ENCODE measurements at regions not wholly inside any gene's neighbourhood (a gene's known extent, or its start where the extent isn't known, plus 50 kb on each side); places are given as distances from the start of the nearest gene placed in this dataset.

DNA sequence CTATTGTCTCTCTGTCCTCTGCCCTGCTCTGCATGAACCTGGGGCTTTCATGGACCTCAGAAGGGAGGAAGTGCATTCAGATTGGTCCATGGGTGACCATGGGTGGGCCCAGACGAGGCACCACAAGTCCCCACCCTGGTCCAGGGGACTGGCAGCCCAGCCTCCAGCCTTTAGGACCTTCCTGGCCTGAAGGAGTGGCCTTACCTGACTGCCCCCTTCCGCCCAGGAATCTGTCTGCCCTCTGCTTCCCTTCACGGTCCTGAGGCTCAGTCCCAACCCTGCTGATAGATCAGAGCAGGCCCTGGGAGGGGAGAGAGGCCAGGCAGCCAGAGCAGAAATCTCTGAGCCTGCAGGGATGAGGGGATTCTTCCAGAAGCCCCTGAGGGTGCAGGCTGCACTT lies 455.4 kb downstream of the PCDH18 start:
- H3K27me3 ChIP-seq (ENCODE audit: insufficient read depth, poor library complexity, severe bottlenecking) = no peaks in the 10 kb centered on the region
- H3K27ac ChIP-seq (replicated peaks) = no peak overlapping the region
- no peak for DNase-seq (ENCODE audit: low read depth in 1 of 2, low spot score in 1 of 2)
- no peak overlapping the region for H3K4me3 ChIP-seq (replicated peaks; ENCODE audit: insufficient read depth, low read length)
- TF ChIP-seq GABPA (IDR thresholded peaks at IDR 0.05; ENCODE audit: low read depth) (no peak), POLR2AphosphoS5 (IDR thresholded peaks at IDR 0.05; ENCODE audit: low read depth) (no peak), SPI1 (IDR thresholded peaks at IDR 0.05; ENCODE audit: borderline replicate concordance, low read depth) (no peak)
- TF ChIP-seq, protein P1, sequence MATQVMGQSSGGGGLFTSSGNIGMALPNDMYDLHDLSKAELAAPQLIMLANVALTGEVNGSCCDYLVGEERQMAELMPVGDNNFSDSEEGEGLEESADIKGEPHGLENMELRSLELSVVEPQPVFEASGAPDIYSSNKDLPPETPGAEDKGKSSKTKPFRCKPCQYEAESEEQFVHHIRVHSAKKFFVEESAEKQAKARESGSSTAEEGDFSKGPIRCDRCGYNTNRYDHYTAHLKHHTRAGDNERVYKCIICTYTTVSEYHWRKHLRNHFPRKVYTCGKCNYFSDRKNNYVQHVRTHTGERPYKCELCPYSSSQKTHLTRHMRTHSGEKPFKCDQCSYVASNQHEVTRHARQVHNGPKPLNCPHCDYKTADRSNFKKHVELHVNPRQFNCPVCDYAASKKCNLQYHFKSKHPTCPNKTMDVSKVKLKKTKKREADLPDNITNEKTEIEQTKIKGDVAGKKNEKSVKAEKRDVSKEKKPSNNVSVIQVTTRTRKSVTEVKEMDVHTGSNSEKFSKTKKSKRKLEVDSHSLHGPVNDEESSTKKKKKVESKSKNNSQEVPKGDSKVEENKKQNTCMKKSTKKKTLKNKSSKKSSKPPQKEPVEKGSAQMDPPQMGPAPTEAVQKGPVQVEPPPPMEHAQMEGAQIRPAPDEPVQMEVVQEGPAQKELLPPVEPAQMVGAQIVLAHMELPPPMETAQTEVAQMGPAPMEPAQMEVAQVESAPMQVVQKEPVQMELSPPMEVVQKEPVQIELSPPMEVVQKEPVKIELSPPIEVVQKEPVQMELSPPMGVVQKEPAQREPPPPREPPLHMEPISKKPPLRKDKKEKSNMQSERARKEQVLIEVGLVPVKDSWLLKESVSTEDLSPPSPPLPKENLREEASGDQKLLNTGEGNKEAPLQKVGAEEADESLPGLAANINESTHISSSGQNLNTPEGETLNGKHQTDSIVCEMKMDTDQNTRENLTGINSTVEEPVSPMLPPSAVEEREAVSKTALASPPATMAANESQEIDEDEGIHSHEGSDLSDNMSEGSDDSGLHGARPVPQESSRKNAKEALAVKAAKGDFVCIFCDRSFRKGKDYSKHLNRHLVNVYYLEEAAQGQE (IDR thresholded peaks at IDR 0.05; ENCODE audit: insufficient replicate concordance, low read depth) = no peak
- TF ChIP-seq, protein P2, sequence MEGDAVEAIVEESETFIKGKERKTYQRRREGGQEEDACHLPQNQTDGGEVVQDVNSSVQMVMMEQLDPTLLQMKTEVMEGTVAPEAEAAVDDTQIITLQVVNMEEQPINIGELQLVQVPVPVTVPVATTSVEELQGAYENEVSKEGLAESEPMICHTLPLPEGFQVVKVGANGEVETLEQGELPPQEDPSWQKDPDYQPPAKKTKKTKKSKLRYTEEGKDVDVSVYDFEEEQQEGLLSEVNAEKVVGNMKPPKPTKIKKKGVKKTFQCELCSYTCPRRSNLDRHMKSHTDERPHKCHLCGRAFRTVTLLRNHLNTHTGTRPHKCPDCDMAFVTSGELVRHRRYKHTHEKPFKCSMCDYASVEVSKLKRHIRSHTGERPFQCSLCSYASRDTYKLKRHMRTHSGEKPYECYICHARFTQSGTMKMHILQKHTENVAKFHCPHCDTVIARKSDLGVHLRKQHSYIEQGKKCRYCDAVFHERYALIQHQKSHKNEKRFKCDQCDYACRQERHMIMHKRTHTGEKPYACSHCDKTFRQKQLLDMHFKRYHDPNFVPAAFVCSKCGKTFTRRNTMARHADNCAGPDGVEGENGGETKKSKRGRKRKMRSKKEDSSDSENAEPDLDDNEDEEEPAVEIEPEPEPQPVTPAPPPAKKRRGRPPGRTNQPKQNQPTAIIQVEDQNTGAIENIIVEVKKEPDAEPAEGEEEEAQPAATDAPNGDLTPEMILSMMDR (IDR thresholded peaks at IDR 0.05; ENCODE audit: insufficient read depth, low read length) = no peak

DNA sequence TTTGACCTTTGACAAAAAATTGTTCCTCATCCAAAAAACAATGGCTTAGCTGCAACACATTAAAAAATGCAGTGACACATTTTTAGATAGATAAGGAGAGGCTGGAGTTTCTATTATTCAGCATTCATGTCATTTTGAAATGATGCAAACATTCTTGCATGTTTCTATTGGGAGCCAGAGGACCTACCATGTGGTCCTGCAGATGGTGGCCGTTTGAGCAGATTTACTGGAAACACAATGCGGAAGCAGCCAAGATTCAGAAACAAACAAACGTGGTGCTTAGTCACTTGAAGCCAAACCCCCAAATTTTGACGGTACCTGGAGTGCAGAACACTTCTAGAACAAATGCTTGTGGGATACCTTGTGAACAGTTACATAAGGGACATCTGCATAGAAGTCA lies 456.7 kb downstream of the PCDH18 start:
- Histone ChIP-seq H3K4me3 (replicated peaks; ENCODE audit: insufficient read depth, low read length) (no peak overlapping the region), H3K27me3 (ENCODE audit: insufficient read depth, poor library complexity, severe bottlenecking) (no peaks in the 10 kb centered on the region), H3K27ac (replicated peaks) (no peak overlapping the region)
- DNase-seq (ENCODE audit: low read depth in 1 of 2, low spot score in 1 of 2) = no peak
- no peak for TF ChIP-seq POLR2AphosphoS5 (IDR thresholded peaks at IDR 0.05; ENCODE audit: low read depth)
- no peak for TF ChIP-seq SPI1 (IDR thresholded peaks at IDR 0.05; ENCODE audit: borderline replicate concordance, low read depth)
- TF ChIP-seq, protein P2 (IDR thresholded peaks at IDR 0.05; ENCODE audit: insufficient read depth, low read length) = no peak
- no peak for TF ChIP-seq GABPA (IDR thresholded peaks at IDR 0.05; ENCODE audit: low read depth)
- TF ChIP-seq, protein P1 (IDR thresholded peaks at IDR 0.05; ENCODE audit: insufficient replicate concordance, low read depth) = no peak

DNA sequence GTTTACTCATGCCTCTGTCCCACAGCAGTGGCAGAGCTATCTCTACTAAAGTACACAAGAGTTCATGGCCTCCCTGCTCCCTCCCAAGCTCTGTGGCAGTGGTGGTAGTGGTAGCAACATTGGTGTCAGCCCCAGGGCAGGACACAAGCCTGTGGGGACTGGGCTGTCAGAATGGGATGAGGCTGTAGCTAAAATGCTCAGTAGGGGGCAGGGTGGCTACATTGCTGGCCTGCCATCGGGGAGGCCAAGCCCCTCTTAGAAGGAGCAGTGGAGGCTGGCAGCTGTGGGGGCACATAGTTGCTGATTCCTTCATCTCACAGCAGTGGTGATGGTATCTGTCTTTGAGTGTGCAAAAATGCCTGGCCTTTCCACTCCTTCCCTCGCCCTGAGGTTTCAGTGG lies 461.7 kb downstream of the PCDH18 start:
- TF ChIP-seq, protein P1 (IDR thresholded peaks at IDR 0.05; ENCODE audit: insufficient replicate concordance, low read depth) = no peak
- TF ChIP-seq GABPA (IDR thresholded peaks at IDR 0.05; ENCODE audit: low read depth) (no peak), POLR2AphosphoS5 (IDR thresholded peaks at IDR 0.05; ENCODE audit: low read depth) (no peak)
- DNase-seq (ENCODE audit: low read depth in 1 of 2, low spot score in 1 of 2) = no peak
- no peaks in the 10 kb centered on the region for H3K27me3 ChIP-seq (ENCODE audit: insufficient read depth, poor library complexity, severe bottlenecking)
- H3K27ac ChIP-seq (replicated peaks) = no peak overlapping the region
- H3K4me3 ChIP-seq (replicated peaks; ENCODE audit: insufficient read depth, low read length) = no peak overlapping the region

DNA sequence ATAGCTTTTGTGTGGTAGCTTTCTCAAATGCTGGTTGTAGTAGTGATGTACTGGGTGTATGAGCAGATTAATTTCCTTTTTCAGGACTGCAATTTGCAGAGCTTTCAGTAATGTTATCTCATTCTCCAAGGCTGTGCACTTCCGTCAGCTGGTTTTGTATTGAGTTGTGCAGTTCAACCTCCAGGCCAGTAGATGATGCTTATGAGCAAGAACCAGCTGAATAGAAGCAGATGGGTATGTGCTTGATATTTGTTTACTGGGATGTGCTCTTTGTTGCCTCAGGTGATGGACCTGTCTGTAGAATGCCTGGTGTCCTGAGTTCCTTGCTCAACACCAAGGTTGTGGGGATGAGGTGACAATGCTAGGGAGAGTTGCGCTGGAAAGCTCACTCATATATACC lies 462.8 kb downstream of the PCDH18 start:
- H3K27me3 ChIP-seq (ENCODE audit: insufficient read depth, poor library complexity, severe bottlenecking) = no peaks in the 10 kb centered on the region
- no peak overlapping the region for H3K27ac ChIP-seq (replicated peaks)
- TF ChIP-seq SPI1 (IDR thresholded peaks at IDR 0.05; ENCODE audit: borderline replicate concordance, low read depth) = no peak
- TF ChIP-seq, protein P2 (IDR thresholded peaks at IDR 0.05; ENCODE audit: insufficient read depth, low read length) = no peak
- no peak for TF ChIP-seq GABPA (IDR thresholded peaks at IDR 0.05; ENCODE audit: low read depth)
- TF ChIP-seq, protein P1 (IDR thresholded peaks at IDR 0.05; ENCODE audit: insufficient replicate concordance, low read depth) = no peak
- no peak for TF ChIP-seq POLR2AphosphoS5 (IDR thresholded peaks at IDR 0.05; ENCODE audit: low read depth)
- no peak for DNase-seq (ENCODE audit: low read depth in 1 of 2, low spot score in 1 of 2)
- H3K4me3 ChIP-seq (replicated peaks; ENCODE audit: insufficient read depth, low read length) = no peak overlapping the region

All from HL-60 (cell line).